ENCODE measurements at regions not wholly inside any gene's neighbourhood (a gene's known extent, or its start where the extent isn't known, plus 50 kb on each side); places are given as distances from the start of the nearest gene placed in this dataset.

- no peak overlapping the region for H2AFZ ChIP-seq (ENCODE audit: low read length)
- no peak overlapping the region for H3K4me2 ChIP-seq (ENCODE audit: extremely low read depth, insufficient read depth, low read length)
- TF ChIP-seq, protein P1, sequence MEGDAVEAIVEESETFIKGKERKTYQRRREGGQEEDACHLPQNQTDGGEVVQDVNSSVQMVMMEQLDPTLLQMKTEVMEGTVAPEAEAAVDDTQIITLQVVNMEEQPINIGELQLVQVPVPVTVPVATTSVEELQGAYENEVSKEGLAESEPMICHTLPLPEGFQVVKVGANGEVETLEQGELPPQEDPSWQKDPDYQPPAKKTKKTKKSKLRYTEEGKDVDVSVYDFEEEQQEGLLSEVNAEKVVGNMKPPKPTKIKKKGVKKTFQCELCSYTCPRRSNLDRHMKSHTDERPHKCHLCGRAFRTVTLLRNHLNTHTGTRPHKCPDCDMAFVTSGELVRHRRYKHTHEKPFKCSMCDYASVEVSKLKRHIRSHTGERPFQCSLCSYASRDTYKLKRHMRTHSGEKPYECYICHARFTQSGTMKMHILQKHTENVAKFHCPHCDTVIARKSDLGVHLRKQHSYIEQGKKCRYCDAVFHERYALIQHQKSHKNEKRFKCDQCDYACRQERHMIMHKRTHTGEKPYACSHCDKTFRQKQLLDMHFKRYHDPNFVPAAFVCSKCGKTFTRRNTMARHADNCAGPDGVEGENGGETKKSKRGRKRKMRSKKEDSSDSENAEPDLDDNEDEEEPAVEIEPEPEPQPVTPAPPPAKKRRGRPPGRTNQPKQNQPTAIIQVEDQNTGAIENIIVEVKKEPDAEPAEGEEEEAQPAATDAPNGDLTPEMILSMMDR (conservative IDR thresholded peaks at IDR 0.05 in 1 of 2, IDR thresholded peaks at IDR 0.05 in 1 of 2; ENCODE audit: low read depth in 1 of 2, low read length in 2 of 2): no peak
- TF ChIP-seq EZH2 (IDR thresholded peaks at IDR 0.05; ENCODE audit: low read length, missing control alignments): no peak
- H3K4me3 ChIP-seq (replicated peaks in 1 of 4; ENCODE audit: control extremely low read depth in 1 of 4, insufficient read depth in 1 of 4, low read depth in 3 of 4, low read length in 4 of 4): no peak overlapping the region
- H3K36me3 ChIP-seq (ENCODE audit: control insufficient read depth, insufficient read depth, low read length): no peaks in the 10 kb centered on the region
- no peak overlapping the region for H3K9ac ChIP-seq (ENCODE audit: insufficient read depth, low read length)
- H3K79me2 ChIP-seq (ENCODE audit: control insufficient read depth, insufficient read depth, low read length): no peaks in the 10 kb centered on the region
- no peak for DNase-seq (ENCODE audit: low read depth in 2 of 2)
- no peaks in the 10 kb centered on the region for H3K9me3 ChIP-seq (ENCODE audit: control insufficient read depth, insufficient read depth, low read depth, low read length)
- no peaks in the 10 kb centered on the region for H3K4me1 ChIP-seq (ENCODE audit: control insufficient read depth, extremely low read depth, insufficient read depth, low read length)
- no peak overlapping the region for H3K27ac ChIP-seq (ENCODE audit: insufficient read depth, low read length)
- H3K27me3 ChIP-seq (ENCODE audit: control insufficient read depth, insufficient read depth, low read length): no peaks in the 10 kb centered on the region
- no peaks in the 10 kb centered on the region for H4K20me1 ChIP-seq (ENCODE audit: control insufficient read depth, extremely low read depth, insufficient read depth, low read length)
Measured at GRCh38 chr4:174406383-174406782, 115.9 kb downstream of the HPGD start.

DNA sequence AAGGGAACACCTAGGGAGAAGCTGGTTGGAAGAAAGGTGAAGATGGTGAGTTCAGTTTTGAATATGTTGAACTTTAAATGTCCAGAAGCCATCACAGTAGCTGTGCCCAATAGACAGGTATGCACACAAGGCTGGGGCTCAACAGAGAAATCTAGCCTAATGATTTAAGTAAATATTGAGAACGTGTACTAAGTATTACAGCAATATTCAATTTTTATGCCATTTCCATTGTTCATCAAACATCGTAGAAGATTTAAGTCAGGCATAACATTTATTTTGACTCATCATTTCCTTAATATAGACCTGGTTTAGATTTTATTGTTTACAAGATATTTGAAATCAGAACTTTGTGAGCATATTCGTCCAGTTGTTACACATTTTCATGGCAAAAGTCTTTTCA, 116.4 kb downstream of the HPGD start:
- TF ChIP-seq EZH2 (IDR thresholded peaks at IDR 0.05; ENCODE audit: low read length, missing control alignments): no peak
- TF ChIP-seq, protein P1 (conservative IDR thresholded peaks at IDR 0.05 in 1 of 2, IDR thresholded peaks at IDR 0.05 in 1 of 2; ENCODE audit: low read depth in 1 of 2, low read length in 2 of 2): no peak
- Histone ChIP-seq H2AFZ (ENCODE audit: low read length) (no peak overlapping the region), H3K9me3 (ENCODE audit: control insufficient read depth, insufficient read depth, low read depth, low read length) (no peaks in the 10 kb centered on the region), H3K27me3 (ENCODE audit: control insufficient read depth, insufficient read depth, low read length) (no peaks in the 10 kb centered on the region), H3K27ac (ENCODE audit: insufficient read depth, low read length) (no peak overlapping the region), H3K36me3 (ENCODE audit: control insufficient read depth, insufficient read depth, low read length) (no peaks in the 10 kb centered on the region), H3K4me3 (replicated peaks in 1 of 4; ENCODE audit: control extremely low read depth in 1 of 4, insufficient read depth in 1 of 4, low read depth in 3 of 4, low read length in 4 of 4) (no peak overlapping the region), H3K4me1 (ENCODE audit: control insufficient read depth, extremely low read depth, insufficient read depth, low read length) (no peaks in the 10 kb centered on the region), H3K9ac (ENCODE audit: insufficient read depth, low read length) (no peak overlapping the region), H3K79me2 (ENCODE audit: control insufficient read depth, insufficient read depth, low read length) (no peaks in the 10 kb centered on the region), H3K4me2 (ENCODE audit: extremely low read depth, insufficient read depth, low read length) (no peak overlapping the region), H4K20me1 (ENCODE audit: control insufficient read depth, extremely low read depth, insufficient read depth, low read length) (no peaks in the 10 kb centered on the region)
- DNase-seq (ENCODE audit: low read depth in 2 of 2): no peak

GRCh38 chr4:174404677-174405076, 117.6 kb downstream of the HPGD start:
- Histone ChIP-seq H3K4me1 (ENCODE audit: control insufficient read depth, extremely low read depth, insufficient read depth, low read length) (no peaks in the 10 kb centered on the region), H3K79me2 (ENCODE audit: control insufficient read depth, insufficient read depth, low read length) (no peaks in the 10 kb centered on the region), H4K20me1 (ENCODE audit: control insufficient read depth, extremely low read depth, insufficient read depth, low read length) (no peaks in the 10 kb centered on the region), H3K36me3 (ENCODE audit: control insufficient read depth, insufficient read depth, low read length) (no peaks in the 10 kb centered on the region), H3K9ac (ENCODE audit: insufficient read depth, low read length) (no peak overlapping the region), H3K4me2 (ENCODE audit: extremely low read depth, insufficient read depth, low read length) (no peak overlapping the region), H2AFZ (ENCODE audit: low read length) (no peak overlapping the region), H3K27ac (ENCODE audit: insufficient read depth, low read length) (no peak overlapping the region), H3K9me3 (ENCODE audit: control insufficient read depth, insufficient read depth, low read depth, low read length) (no peaks in the 10 kb centered on the region), H3K27me3 (ENCODE audit: control insufficient read depth, insufficient read depth, low read length) (no peaks in the 10 kb centered on the region), H3K4me3 (replicated peaks in 1 of 4; ENCODE audit: control extremely low read depth in 1 of 4, insufficient read depth in 1 of 4, low read depth in 3 of 4, low read length in 4 of 4) (no peak overlapping the region)
- TF ChIP-seq EZH2 (IDR thresholded peaks at IDR 0.05; ENCODE audit: low read length, missing control alignments): no peak
- TF ChIP-seq, protein P1 (conservative IDR thresholded peaks at IDR 0.05 in 1 of 2, IDR thresholded peaks at IDR 0.05 in 1 of 2; ENCODE audit: low read depth in 1 of 2, low read length in 2 of 2): no peak
- DNase-seq (ENCODE audit: low read depth in 2 of 2): no peak

Data from fibroblast of lung (primary cell).